ENCODE measurements at regions not wholly inside any gene's neighbourhood (a gene's known extent, or its start where the extent isn't known, plus 50 kb on each side); places are given as distances from the start of the nearest gene placed in this dataset.

DNA sequence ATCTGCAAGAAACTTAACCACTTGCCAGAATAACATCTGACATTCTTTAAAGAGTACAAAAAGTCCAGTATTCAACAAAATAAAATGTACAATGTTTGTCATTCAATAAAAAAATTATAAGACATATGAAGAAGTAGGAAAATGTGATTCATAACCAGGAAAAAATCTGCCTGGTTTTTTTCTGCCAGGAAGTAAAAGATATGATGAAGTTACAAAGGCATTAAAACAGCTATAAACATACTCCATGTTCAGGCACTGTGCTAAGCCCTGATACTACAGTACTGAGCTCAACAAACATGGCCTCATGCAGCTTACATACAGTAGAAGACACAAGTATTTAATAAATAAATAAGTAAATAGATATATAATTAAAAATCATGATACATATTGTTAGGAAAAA lies 178.4 kb upstream of the STT3B start:
- Histone ChIP-seq H3K9me3 (ENCODE audit: control insufficient read depth, insufficient read depth, low read length) (no peaks in the 10 kb centered on the region), H3K4me3 (ENCODE audit: low read depth, low read length) (no peak overlapping the region), H3K27me3 (ENCODE audit: control insufficient read depth, insufficient read depth, low read length) (no peaks in the 10 kb centered on the region), H3K27ac (ENCODE audit: low read depth, low read length) (no peak overlapping the region)
- CTCF ChIA-PET = no interaction called here
- POLR2A ChIA-PET = interaction anchor here (0.6 kb wide), 1 partner anchor 278 kb away, joined by 4 read pairs; no protein-coding TSS in a partner anchor
- TF ChIP-seq CTCF (IDR thresholded peaks at IDR 0.05; ENCODE audit: low read depth, low read length) = no peak
- no peak for DNase-seq (ENCODE audit: low read depth, low spot score)

DNA sequence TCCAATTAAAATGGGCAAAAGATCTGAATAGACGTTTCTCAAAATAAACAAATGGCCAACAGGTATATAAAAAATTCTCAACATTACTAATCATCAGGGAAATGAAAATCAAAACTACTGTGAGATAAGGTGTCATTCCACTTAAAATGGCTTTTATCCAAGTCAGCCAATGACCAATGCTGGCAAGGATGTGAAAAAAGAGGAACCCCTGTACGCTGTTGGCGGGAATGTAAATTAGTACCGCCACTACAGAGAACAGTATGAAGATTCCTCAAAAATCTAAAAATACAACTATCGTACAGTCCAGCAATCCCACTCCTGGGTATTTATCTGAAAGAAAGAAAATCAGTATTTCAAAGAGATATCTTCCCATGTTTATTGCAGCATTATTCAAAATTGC lies 176.9 kb upstream of the STT3B start:
- TF ChIP-seq CTCF (IDR thresholded peaks at IDR 0.05; ENCODE audit: low read depth, low read length) = no peak
- no peak overlapping the region for H3K27ac ChIP-seq (ENCODE audit: low read depth, low read length)
- no peaks in the 10 kb centered on the region for H3K9me3 ChIP-seq (ENCODE audit: control insufficient read depth, insufficient read depth, low read length)
- H3K4me3 ChIP-seq (ENCODE audit: low read depth, low read length) = no peak overlapping the region
- ChIA-PET POLR2A (no interaction called here), CTCF (no interaction called here)
- no peaks in the 10 kb centered on the region for H3K27me3 ChIP-seq (ENCODE audit: control insufficient read depth, insufficient read depth, low read length)
- DNase-seq (ENCODE audit: low read depth, low spot score) = no peak

- no peak for DNase-seq (ENCODE audit: low read depth, low spot score)
- CTCF ChIA-PET = no interaction called here
Measured at GRCh38 chr3:31356941-31357340, 175.8 kb upstream of the STT3B start.

GRCh38 chr3:31357451-31357850 lies 175.3 kb upstream of the STT3B start:
- ChIA-PET CTCF (no interaction called here), POLR2A (no interaction called here)
- Histone ChIP-seq H3K27ac (ENCODE audit: low read depth, low read length) (no peak overlapping the region), H3K27me3 (ENCODE audit: control insufficient read depth, insufficient read depth, low read length) (no peaks in the 10 kb centered on the region), H3K9me3 (ENCODE audit: control insufficient read depth, insufficient read depth, low read length) (no peaks in the 10 kb centered on the region), H3K4me3 (ENCODE audit: low read depth, low read length) (no peak overlapping the region)
- TF ChIP-seq CTCF (IDR thresholded peaks at IDR 0.05; ENCODE audit: low read depth, low read length) = no peak
- DNase-seq (ENCODE audit: low read depth, low spot score) = no peak

More at GRCh38 chr3:31356941-31357340, 175.8 kb upstream of the STT3B start:
- POLR2A ChIA-PET = no interaction called here
- no peak overlapping the region for H3K27ac ChIP-seq (ENCODE audit: low read depth, low read length)
- no peak overlapping the region for H3K4me3 ChIP-seq (ENCODE audit: low read depth, low read length)
- no peaks in the 10 kb centered on the region for H3K27me3 ChIP-seq (ENCODE audit: control insufficient read depth, insufficient read depth, low read length)
- no peak for TF ChIP-seq CTCF (IDR thresholded peaks at IDR 0.05; ENCODE audit: low read depth, low read length)
- no peaks in the 10 kb centered on the region for H3K9me3 ChIP-seq (ENCODE audit: control insufficient read depth, insufficient read depth, low read length)

DNA sequence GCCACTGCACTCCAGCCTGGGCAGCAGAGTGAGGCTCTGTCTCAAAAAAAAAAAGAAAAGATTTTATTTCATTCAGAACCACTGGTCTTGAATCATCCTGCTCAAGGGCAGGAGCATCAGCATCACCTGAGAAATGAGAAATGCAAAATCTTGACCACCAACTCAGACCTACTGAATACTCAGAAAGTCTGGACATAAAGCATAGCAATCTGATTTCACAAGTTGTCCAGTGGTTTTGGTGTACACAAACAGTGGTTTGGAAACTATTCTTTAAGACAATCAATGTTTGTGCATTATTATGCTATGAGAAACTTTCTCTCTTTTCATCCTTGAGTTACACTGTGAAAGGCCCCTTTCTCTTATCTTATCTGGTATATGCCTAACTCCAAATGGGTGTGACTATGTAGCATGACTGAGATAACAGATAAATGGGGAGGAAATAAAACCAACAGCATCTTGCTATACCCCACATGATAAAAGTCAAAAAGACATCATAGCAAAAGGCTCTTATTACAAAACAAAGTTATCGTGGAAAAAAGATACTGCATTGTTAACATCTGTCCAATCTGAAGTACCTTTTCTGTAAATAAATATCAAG lies 174.2 kb upstream of the STT3B start:
- H3K4me3 ChIP-seq (ENCODE audit: low read depth, low read length) = no peak overlapping the region
- CTCF ChIA-PET = no interaction called here
- no peaks in the 10 kb centered on the region for H3K9me3 ChIP-seq (ENCODE audit: control insufficient read depth, insufficient read depth, low read length)
- POLR2A ChIA-PET = no interaction called here
- H3K27me3 ChIP-seq (ENCODE audit: control insufficient read depth, insufficient read depth, low read length) = no peaks in the 10 kb centered on the region
- H3K27ac ChIP-seq (ENCODE audit: low read depth, low read length) = no peak overlapping the region
- no peak for DNase-seq (ENCODE audit: low read depth, low spot score)
- TF ChIP-seq CTCF (IDR thresholded peaks at IDR 0.05; ENCODE audit: low read depth, low read length) = no peak

All from AG04450 (cell line).